Uterus (tissue), 2 donors: ENCODE measurements at regions not wholly inside any gene's neighbourhood (a gene's known extent, or its start where the extent isn't known, plus 50 kb on each side); places are given as distances from the start of the nearest gene placed in this dataset.

ENCODE experiments used
- POLR2A ChIP-seq, 2 donors: fragments of 450-650 bp; IDR thresholded peaks; one replicate each; pipeline ENCODE4 v1.6.1; 2016; ENCODE audit warnings: antibody characterized with exemption in 2 of 2, mild to moderate bottlenecking in 1 of 2, moderate library complexity in 1 of 2
- TF ChIP-seq, protein P1 (sequence below), 4 experiments: fragments of 200-600 bp in 2 of 4; fragments of 450-650 bp in 2 of 4; sonication (generic) in 2 of 4; IDR thresholded peaks; one replicate each; pipeline ENCODE4 v1.5.1; 2016 to 2019; ENCODE audit warnings: antibody characterized with exemption in 4 of 4, mild to moderate bottlenecking in 2 of 4, moderate library complexity in 1 of 4

DNA sequence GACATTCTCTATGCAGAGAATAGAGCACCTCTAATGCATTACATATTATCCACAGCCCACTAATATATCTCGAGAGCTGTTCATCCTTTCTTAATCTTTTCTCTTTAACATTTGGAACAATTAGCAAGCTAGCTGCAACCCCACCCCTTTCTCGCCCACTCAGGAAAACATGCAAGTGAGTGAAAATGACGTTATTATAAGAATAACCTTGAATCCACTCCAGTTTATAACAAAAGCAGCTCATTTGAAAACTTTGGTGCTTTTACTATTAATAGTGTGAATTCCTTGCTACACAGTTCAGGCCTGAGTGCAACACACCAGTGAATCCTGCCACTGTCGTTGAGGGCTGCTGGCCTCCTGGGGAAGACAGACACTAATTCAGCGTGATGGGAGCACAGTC is 63.3 kb upstream of the BMAL1 start:
- TF ChIP-seq, protein P1, sequence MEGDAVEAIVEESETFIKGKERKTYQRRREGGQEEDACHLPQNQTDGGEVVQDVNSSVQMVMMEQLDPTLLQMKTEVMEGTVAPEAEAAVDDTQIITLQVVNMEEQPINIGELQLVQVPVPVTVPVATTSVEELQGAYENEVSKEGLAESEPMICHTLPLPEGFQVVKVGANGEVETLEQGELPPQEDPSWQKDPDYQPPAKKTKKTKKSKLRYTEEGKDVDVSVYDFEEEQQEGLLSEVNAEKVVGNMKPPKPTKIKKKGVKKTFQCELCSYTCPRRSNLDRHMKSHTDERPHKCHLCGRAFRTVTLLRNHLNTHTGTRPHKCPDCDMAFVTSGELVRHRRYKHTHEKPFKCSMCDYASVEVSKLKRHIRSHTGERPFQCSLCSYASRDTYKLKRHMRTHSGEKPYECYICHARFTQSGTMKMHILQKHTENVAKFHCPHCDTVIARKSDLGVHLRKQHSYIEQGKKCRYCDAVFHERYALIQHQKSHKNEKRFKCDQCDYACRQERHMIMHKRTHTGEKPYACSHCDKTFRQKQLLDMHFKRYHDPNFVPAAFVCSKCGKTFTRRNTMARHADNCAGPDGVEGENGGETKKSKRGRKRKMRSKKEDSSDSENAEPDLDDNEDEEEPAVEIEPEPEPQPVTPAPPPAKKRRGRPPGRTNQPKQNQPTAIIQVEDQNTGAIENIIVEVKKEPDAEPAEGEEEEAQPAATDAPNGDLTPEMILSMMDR (IDR thresholded peaks at IDR 0.05): no peak
- no peak for TF ChIP-seq POLR2A (IDR thresholded peaks at IDR 0.05)
